Endothelial cell of umbilical vein (primary cell): ENCODE measurements at regions not wholly inside any gene's neighbourhood (a gene's known extent, or its start where the extent isn't known, plus 50 kb on each side); places are given as distances from the start of the nearest gene placed in this dataset.

ENCODE experiments used
- CTCF ChIP-seq, 2 donors: IDR thresholded peaks; 1 replicate in 1 of 2; 2 replicates in 1 of 2; pipeline ENCODE4 v1.5.1; 2011; ENCODE audit warnings: low read length in 2 of 2, mild to moderate bottlenecking in 2 of 2, moderate library complexity in 2 of 2, control low read depth in 1 of 2, inconsistent platforms in 1 of 2, low read depth in 1 of 2; ENCODE audit not compliant: insufficient read depth in 1 of 2; ENCODE audit errors: extremely low read depth in 1 of 2
- EZH2 ChIP-seq: IDR thresholded peaks from 2 replicates; pipeline ENCODE4 v1.6.1; 2012; ENCODE audit warnings: borderline replicate concordance, low read depth, mild to moderate bottlenecking, moderate library complexity, low read length, inconsistent platforms; ENCODE audit not compliant: severe bottlenecking
- GATA2 ChIP-seq: IDR thresholded peaks from 2 replicates; pipeline ENCODE4 v1.7.0; 2011; ENCODE audit warnings: low read depth, mild to moderate bottlenecking, moderate library complexity, mixed read lengths, low read length; ENCODE audit not compliant: insufficient read length, insufficient read depth
- JUN ChIP-seq: IDR thresholded peaks from 2 replicates; pipeline ENCODE4 v1.6.1; 2011; ENCODE audit warnings: borderline replicate concordance, low read depth; ENCODE audit not compliant: insufficient read length, insufficient read depth
- POLR2A ChIP-seq: IDR thresholded peaks from 2 replicates; pipeline ENCODE4 v1.6.1; 2012; ENCODE audit warnings: low read depth, mild to moderate bottlenecking, control low read depth, low read length
- POLR2AphosphoS5 ChIP-seq: IDR thresholded peaks from 2 replicates; pipeline ENCODE4 v1.6.1; 2012; ENCODE audit warnings: low read depth, mild to moderate bottlenecking, control low read depth, low read length, moderate library complexity; ENCODE audit not compliant: insufficient read depth
- TF ChIP-seq, protein P1 (sequence below): IDR thresholded peaks from 2 replicates; pipeline ENCODE4 v1.6.1; 2011; ENCODE audit not compliant: insufficient read depth, insufficient read length

GRCh38 chr13:33633701-33634545 is 184.0 kb upstream of the RFC3 start:
- no peak for TF ChIP-seq CTCF (IDR thresholded peaks at IDR 0.05; ENCODE audit: extremely low read depth in 1 of 2, insufficient read depth in 1 of 2, low read depth in 1 of 2, low read length in 2 of 2)
- no peak for TF ChIP-seq GATA2
- TF ChIP-seq JUN, result no peak
- TF ChIP-seq POLR2A, result no peak
- no peak for TF ChIP-seq POLR2AphosphoS5
- TF ChIP-seq EZH2, result no peak
- TF ChIP-seq, protein P1, sequence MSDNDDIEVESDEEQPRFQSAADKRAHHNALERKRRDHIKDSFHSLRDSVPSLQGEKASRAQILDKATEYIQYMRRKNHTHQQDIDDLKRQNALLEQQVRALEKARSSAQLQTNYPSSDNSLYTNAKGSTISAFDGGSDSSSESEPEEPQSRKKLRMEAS, result no peak
